HG02981 (cell line): ENCODE measurements at regions not wholly inside any gene's neighbourhood (a gene's known extent, or its start where the extent isn't known, plus 50 kb on each side); places are given as distances from the start of the nearest gene placed in this dataset.
"Not testable (repeated sequence)": the region's sequence is repeated elsewhere in the genome, so short reads cannot be mapped to it uniquely, and the experiment has no call there.

ENCODE experiments used
- ATAC-seq: cut with Tn5 transposase; IDR thresholded peaks from one replicate; pipeline ENCODE4 v1.9.1; 2021; ENCODE audit warnings: mild to moderate bottlenecking, moderate library complexity; ENCODE audit not compliant: unreplicated experiment

- ATAC-seq: peak; percentile 88
Measured at GRCh38 chr3:177449360-177450006, 252.2 kb upstream of the TBL1XR1 start.

- no peak for ATAC-seq
Measured at GRCh38 chr3:177451301-177451750, 254.0 kb upstream of the TBL1XR1 start.

GRCh38 chr3:177451864-177452830 is 254.9 kb upstream of the TBL1XR1 start:
- ATAC-seq: no peak

- no peak for ATAC-seq
Measured at GRCh38 chr3:177452831-177453450, 255.7 kb upstream of the TBL1XR1 start.

- no peak for ATAC-seq
Measured at GRCh38 chr3:177453451-177453844, 256.2 kb upstream of the TBL1XR1 start.

- not testable (repeated sequence) for ATAC-seq
Measured at GRCh38 chr3:177457204-177457603, 259.9 kb upstream of the TBL1XR1 start.

- ATAC-seq: no peak
Measured at GRCh38 chr3:177459401-177459800, 262.1 kb upstream of the TBL1XR1 start.

GRCh38 chr3:177460047-177460446 is 262.8 kb upstream of the TBL1XR1 start:
- ATAC-seq: no peak

- ATAC-seq: no peak
Measured at GRCh38 chr3:177461765-177462164, 264.5 kb upstream of the TBL1XR1 start.

GRCh38 chr3:177463341-177463740 is 266.1 kb upstream of the TBL1XR1 start:
- ATAC-seq: not testable (repeated sequence)

- no peak for ATAC-seq
Measured at GRCh38 chr3:177463863-177464262, 266.6 kb upstream of the TBL1XR1 start.

GRCh38 chr3:177464392-177465256 is 267.3 kb upstream of the TBL1XR1 start:
- ATAC-seq: no peak

GRCh38 chr3:177465257-177465642 is 268.0 kb upstream of the TBL1XR1 start:
- ATAC-seq: no peak

GRCh38 chr3:177466074-177466473 is 268.8 kb upstream of the TBL1XR1 start:
- no peak for ATAC-seq

GRCh38 chr3:177466622-177467021 is 269.3 kb upstream of the TBL1XR1 start:
- ATAC-seq: not testable (repeated sequence)

GRCh38 chr3:177467247-177467985 is 270.1 kb upstream of the TBL1XR1 start:
- ATAC-seq: no peak

GRCh38 chr3:177468331-177468730 is 271.0 kb upstream of the TBL1XR1 start:
- ATAC-seq: no peak

- no peak for ATAC-seq
Measured at GRCh38 chr3:177468816-177469215, 271.5 kb upstream of the TBL1XR1 start.

GRCh38 chr3:177469216-177469615 is 271.9 kb upstream of the TBL1XR1 start:
- ATAC-seq: no peak
